Adrenal gland (tissue), 5 donors: ENCODE measurements at regions not wholly inside any gene's neighbourhood (a gene's known extent, or its start where the extent isn't known, plus 50 kb on each side); places are given as distances from the start of the nearest gene placed in this dataset.

ENCODE experiments used
- POLR2A ChIP-seq, 2 donors: fragments of 450-650 bp; IDR thresholded peaks; one replicate each; pipeline ENCODE4 v1.6.1; 2017; ENCODE audit warnings: antibody characterized with exemption in 2 of 2, mild to moderate bottlenecking in 2 of 2, moderate library complexity in 1 of 2
- TF ChIP-seq, protein P1 (sequence below), 6 experiments: fragments of 450-650 bp in 4 of 6; fragments of 200-600 bp in 2 of 6; sonication (generic) in 1 of 6; IDR thresholded peaks; 1 replicate in 5 of 6; 2 replicates in 1 of 6; pipeline versions ENCODE4 v1.5.1 to v1.8.0; 2016 to 2021; ENCODE audit warnings: antibody characterized with exemption in 6 of 6, mild to moderate bottlenecking in 2 of 6, moderate library complexity in 1 of 6
- donor health status: DM: no; HTN: no; CAD: no.

DNA sequence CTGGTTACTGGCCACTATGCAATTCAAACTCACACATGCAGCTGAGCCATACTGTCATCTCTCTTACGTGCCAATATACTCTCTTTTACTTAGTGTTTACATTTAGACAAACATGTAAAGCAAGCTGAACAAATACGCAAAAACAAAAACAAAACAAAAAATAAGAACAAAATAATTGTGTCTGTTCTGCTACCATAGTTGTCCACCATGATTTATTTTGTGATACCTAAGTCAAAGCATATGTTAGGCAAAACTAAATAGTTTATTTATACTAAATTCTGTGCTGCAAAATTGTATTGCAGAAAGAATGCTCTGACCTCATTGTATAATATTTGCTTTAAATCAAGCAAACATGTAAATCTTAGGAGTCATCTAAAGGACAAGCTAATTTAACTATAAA, 943.2 kb upstream of the AGA start:
- TF ChIP-seq, protein P1, sequence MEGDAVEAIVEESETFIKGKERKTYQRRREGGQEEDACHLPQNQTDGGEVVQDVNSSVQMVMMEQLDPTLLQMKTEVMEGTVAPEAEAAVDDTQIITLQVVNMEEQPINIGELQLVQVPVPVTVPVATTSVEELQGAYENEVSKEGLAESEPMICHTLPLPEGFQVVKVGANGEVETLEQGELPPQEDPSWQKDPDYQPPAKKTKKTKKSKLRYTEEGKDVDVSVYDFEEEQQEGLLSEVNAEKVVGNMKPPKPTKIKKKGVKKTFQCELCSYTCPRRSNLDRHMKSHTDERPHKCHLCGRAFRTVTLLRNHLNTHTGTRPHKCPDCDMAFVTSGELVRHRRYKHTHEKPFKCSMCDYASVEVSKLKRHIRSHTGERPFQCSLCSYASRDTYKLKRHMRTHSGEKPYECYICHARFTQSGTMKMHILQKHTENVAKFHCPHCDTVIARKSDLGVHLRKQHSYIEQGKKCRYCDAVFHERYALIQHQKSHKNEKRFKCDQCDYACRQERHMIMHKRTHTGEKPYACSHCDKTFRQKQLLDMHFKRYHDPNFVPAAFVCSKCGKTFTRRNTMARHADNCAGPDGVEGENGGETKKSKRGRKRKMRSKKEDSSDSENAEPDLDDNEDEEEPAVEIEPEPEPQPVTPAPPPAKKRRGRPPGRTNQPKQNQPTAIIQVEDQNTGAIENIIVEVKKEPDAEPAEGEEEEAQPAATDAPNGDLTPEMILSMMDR (IDR thresholded peaks at IDR 0.05), result no peak
- no peak for TF ChIP-seq POLR2A (IDR thresholded peaks at IDR 0.05)
